MM.1S (cell line): ENCODE measurements at regions not wholly inside any gene's neighbourhood (a gene's known extent, or its start where the extent isn't known, plus 50 kb on each side); places are given as distances from the start of the nearest gene placed in this dataset.

Experiments
- DNase-seq: peaks from one replicate; pipeline ENCODE4 v3.0.0-alpha.2; 2015
- H2AFZ ChIP-seq: fragments of 300-600 bp; sonication (generic); 2 replicates; pipeline ENCODE4 v1.6.0; 2016; ENCODE audit warnings: antibody characterized with exemption, low read length
- H3F3A ChIP-seq: fragments of 300-600 bp; sonication (generic); 2 replicates; pipeline ENCODE4 v1.6.1; 2016; ENCODE audit warnings: mild to moderate bottlenecking, antibody characterized with exemption, low read length, moderate library complexity, mixed read lengths; ENCODE audit not compliant: insufficient read depth
- H3K27ac ChIP-seq: fragments of 300-600 bp; sonication (generic); 2 replicates; pipeline ENCODE4 v1.5.1; 2016; ENCODE audit warnings: mild to moderate bottlenecking, low read length
- H3K27me3 ChIP-seq: fragments of 300-600 bp; sonication (generic); replicated peaks from 2 replicates; pipeline ENCODE4 v1.6.0; 2016; ENCODE audit warnings: low read length; ENCODE audit not compliant: insufficient read depth
- H3K36me3 ChIP-seq: fragments of 300-600 bp; sonication (generic); replicated peaks from 2 replicates; pipeline ENCODE4 v1.6.1; 2016; ENCODE audit warnings: mild to moderate bottlenecking, low read length, mixed read lengths; ENCODE audit not compliant: insufficient read depth
- H3K4me1 ChIP-seq: fragments of 300-600 bp; sonication (generic); 2 replicates; pipeline ENCODE4 v1.6.1; 2016; ENCODE audit warnings: low read length, mixed read lengths
- H3K4me2 ChIP-seq: fragments of 300-600 bp; sonication (generic); 2 replicates; pipeline ENCODE4 v1.6.0; 2016; ENCODE audit warnings: low read depth, low read length
- H3K4me3 ChIP-seq: fragments of 300-600 bp; sonication (generic); 2 replicates; pipeline ENCODE4 v1.5.1; 2016; ENCODE audit warnings: low read length, mixed read lengths
- H3K79me2 ChIP-seq: fragments of 300-600 bp; sonication (generic); 2 replicates; pipeline ENCODE4 v1.6.1; 2016; ENCODE audit warnings: mixed run types, low read length, mixed read lengths
- H3K9ac ChIP-seq: fragments of 300-600 bp; sonication (generic); 2 replicates; pipeline ENCODE4 v1.6.1; 2016; ENCODE audit warnings: low read length, mixed read lengths
- H3K9me2 ChIP-seq: fragments of 300-600 bp; sonication (generic); replicated peaks from 2 replicates; pipeline ENCODE4 v1.6.1; 2016; ENCODE audit warnings: mild to moderate bottlenecking, low read length, mixed read lengths; ENCODE audit not compliant: insufficient read depth
- H3K9me3 ChIP-seq: fragments of 300-600 bp; sonication (generic); replicated peaks from 2 replicates; pipeline ENCODE4 v1.6.1; 2016; ENCODE audit warnings: mild to moderate bottlenecking, low read length, mixed read lengths; ENCODE audit not compliant: insufficient read depth
- H4K20me1 ChIP-seq: fragments of 300-600 bp; sonication (generic); 2 replicates; pipeline ENCODE4 v1.6.1; 2016; ENCODE audit warnings: mild to moderate bottlenecking, low read length, moderate library complexity, mixed read lengths; ENCODE audit not compliant: insufficient read depth
- CTCF ChIP-seq: fragments of 300-600 bp; sonication (generic); IDR thresholded peaks from 2 replicates; pipeline ENCODE4 v1.5.1; 2016; ENCODE audit warnings: antibody characterized with exemption, low read length, mixed read lengths
- EZH2 ChIP-seq: fragments of 300-600 bp; sonication (generic); optimal IDR thresholded peaks from 2 replicates; pipeline ENCODE3; 2017; ENCODE audit warnings: low read depth, mild to moderate bottlenecking, antibody characterized with exemption, low read length, mixed read lengths
- EZH2phosphoT487 ChIP-seq: fragments of 300-600 bp; sonication (generic); IDR thresholded peaks from 2 replicates; pipeline ENCODE4 v1.6.1; 2018; ENCODE audit warnings: antibody characterized with exemption, low read length

DNA sequence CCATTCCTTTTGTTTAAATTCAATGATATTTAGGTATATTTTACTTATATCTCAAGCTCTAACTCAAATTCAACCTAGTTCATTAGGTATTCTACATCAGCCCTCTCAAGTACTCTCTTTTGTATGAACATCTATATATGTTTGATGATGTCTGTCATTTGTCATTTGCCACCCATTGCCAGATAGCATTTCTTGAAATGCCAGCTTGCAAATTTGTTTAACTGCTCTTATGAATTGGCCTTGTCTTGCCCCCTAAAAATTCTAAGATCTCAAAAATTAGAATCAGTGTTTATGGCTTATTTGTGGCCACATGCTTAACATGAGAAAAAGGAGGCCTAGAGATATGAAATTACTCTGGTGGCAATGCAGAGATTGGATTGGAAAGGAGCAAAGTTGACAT lies 1140.3 kb upstream of the DDX18 start:
- H3K4me3 ChIP-seq = no peak overlapping the region
- no peak for TF ChIP-seq CTCF
- no peak for TF ChIP-seq EZH2
- TF ChIP-seq EZH2phosphoT487 = no peak

DNA sequence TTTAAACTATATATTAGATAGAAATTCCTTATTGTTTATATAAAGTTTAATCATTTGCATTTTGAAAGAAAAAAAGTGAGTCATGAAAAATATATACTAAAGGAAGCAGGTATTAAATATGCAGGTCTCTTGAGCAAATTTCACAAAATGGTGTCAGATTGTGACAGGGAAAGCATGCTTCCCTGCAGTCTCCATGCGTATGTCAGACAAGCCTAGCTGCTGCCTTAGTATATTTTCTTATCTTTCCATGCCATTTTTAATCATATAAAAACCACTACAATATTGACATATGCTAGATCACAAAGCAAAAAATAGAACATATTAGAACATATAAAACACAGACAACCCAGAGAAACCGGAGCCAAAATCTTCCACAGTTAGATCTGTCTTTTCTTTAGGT lies 1137.7 kb upstream of the DDX18 start:
- Histone ChIP-seq H3K79me2 (no peaks in the 10 kb centered on the region), H3K27ac (no peak overlapping the region), H3K9me2 (no peaks in the 10 kb centered on the region), H3K4me1 (no peaks in the 10 kb centered on the region), H2AFZ (no peak overlapping the region), H3K27me3 (no peaks in the 10 kb centered on the region), H3K4me2 (no peak overlapping the region), H3K9me3 (no peaks in the 10 kb centered on the region), H4K20me1 (no peaks in the 10 kb centered on the region), H3K36me3 (no peaks in the 10 kb centered on the region), H3K4me3 (no peak overlapping the region), H3K9ac (no peak overlapping the region), H3F3A (no peaks in the 10 kb centered on the region)
- no peak for DNase-seq
- TF ChIP-seq EZH2 = no peak
- no peak for TF ChIP-seq EZH2phosphoT487
- no peak for TF ChIP-seq CTCF

More for the DNA sequence above, 1140.3 kb upstream of the DDX18 start:
- Histone ChIP-seq H2AFZ (no peak overlapping the region), H3F3A (no peaks in the 10 kb centered on the region), H3K79me2 (no peaks in the 10 kb centered on the region), H3K36me3 (no peaks in the 10 kb centered on the region), H3K9me2 (no peaks in the 10 kb centered on the region), H3K9ac (no peak overlapping the region), H3K9me3 (no peaks in the 10 kb centered on the region), H3K27me3 (no peaks in the 10 kb centered on the region), H3K4me1 (no peaks in the 10 kb centered on the region), H3K4me2 (no peak overlapping the region), H4K20me1 (no peaks in the 10 kb centered on the region), H3K27ac (no peak overlapping the region)
- DNase-seq = no peak

DNA sequence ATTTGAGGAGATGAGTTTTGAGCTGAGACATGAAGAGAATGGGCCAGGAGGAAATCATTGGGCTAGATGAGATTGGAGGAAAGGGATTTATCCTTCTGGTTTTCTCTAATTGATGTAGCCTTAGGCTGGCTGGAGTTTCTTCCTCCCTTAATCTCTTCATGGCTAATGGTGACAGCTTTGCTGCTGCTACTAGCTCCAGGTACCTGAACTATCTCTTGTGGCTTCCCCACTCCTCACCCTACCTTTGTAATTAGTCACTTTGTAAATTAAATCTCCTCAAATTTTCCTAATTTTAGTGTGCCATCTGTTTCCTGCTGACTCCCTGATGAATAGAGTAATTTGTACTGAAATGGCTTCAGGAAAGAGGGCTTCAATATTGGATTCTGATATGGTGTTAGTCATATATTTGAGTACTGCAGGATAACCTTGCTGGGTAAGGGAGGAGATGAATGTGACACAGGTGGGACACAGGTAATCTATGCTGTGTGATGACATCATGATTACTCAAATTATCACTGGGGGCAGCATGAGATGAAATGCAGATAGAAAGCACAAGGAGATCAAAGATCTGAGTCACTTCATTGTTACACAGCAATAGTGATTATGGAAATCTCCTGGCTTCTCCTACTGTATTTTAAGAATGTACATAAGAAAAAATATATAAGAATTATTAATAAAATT lies 1134.1 kb upstream of the DDX18 start:
- Histone ChIP-seq H4K20me1 (no peaks in the 10 kb centered on the region), H3K4me3 (no peak overlapping the region), H3K27ac (no peak overlapping the region), H3K36me3 (no peaks in the 10 kb centered on the region), H3K9ac (no peak overlapping the region), H3K27me3 (no peaks in the 10 kb centered on the region), H3F3A (no peaks in the 10 kb centered on the region), H2AFZ (no peak overlapping the region), H3K9me3 (no peaks in the 10 kb centered on the region), H3K79me2 (no peaks in the 10 kb centered on the region), H3K4me1 (no peaks in the 10 kb centered on the region), H3K9me2 (no peaks in the 10 kb centered on the region), H3K4me2 (no peak overlapping the region)
- no peak for TF ChIP-seq CTCF
- no peak for TF ChIP-seq EZH2phosphoT487
- no peak for TF ChIP-seq EZH2
- no peak for DNase-seq
